ENCODE measurements at regions not wholly inside any gene's neighbourhood (a gene's known extent, or its start where the extent isn't known, plus 50 kb on each side); places are given as distances from the start of the nearest gene placed in this dataset.

GRCh38 chr18:55841314-55841713 lies 253.3 kb upstream of the TCF4 start (continued):
- TF ChIP-seq USF1 (IDR thresholded peaks at IDR 0.05; ENCODE audit: borderline replicate concordance, extremely low read length, insufficient read depth, low read depth, low read length) (no peak), MAX (IDR thresholded peaks at IDR 0.05; ENCODE audit: low read depth, low read length) (no peak), SMAD1 (IDR thresholded peaks at IDR 0.05; ENCODE audit: low read depth, partially characterized antibody) (no peak)

GRCh38 chr18:55840601-55841170 lies 252.7 kb upstream of the TCF4 start:
- Histone ChIP-seq H3K79me2 (ENCODE audit: control insufficient read depth, insufficient read depth, low read length) (no peaks in the 10 kb centered on the region), H3K4me1 (ENCODE audit: control insufficient read depth, insufficient read depth, low read length) (no peaks in the 10 kb centered on the region), H2AFZ (ENCODE audit: control insufficient read depth, low read depth, low read length) (no peak overlapping the region), H3K9ac (ENCODE audit: control insufficient read depth, insufficient read depth, low read length) (no peak overlapping the region), H4K20me1 (ENCODE audit: control insufficient read depth, insufficient read depth) (no peaks in the 10 kb centered on the region), H3K27ac (ENCODE audit: control insufficient read depth, insufficient read depth) (no peak overlapping the region), H3K4me2 (ENCODE audit: control insufficient read depth, insufficient read depth) (no peak overlapping the region), H3K36me3 (ENCODE audit: control insufficient read depth in 2 of 2, insufficient read depth in 2 of 2, low read length in 1 of 2) (no peaks in the 10 kb centered on the region), H3K4me3 (no peak overlapping the region), H3K9me3 (replicated peaks; ENCODE audit: control insufficient read depth, insufficient read depth, low read length) (no peaks in the 10 kb centered on the region; the same call in 2 of the 3 replicates), H3K27me3 (replicated peaks in 1 of 2; ENCODE audit: control insufficient read depth in 2 of 2, insufficient read depth in 2 of 2, low read length in 1 of 2) (no peaks in the 10 kb centered on the region)
- intact Hi-C loops (cut with micrococcal nuclease; ENCODE audit: unreplicated experiment): no loop called here
- ChIA-PET CTCF (no interaction called here), RAD21 (ENCODE audit: unreplicated experiment) (no interaction called here), SMC1A (ENCODE audit: uncharacterized antibody, unreplicated experiment) (no interaction called here), POLR2A (no interaction called here)
- DNase-seq (ENCODE audit: low read depth, low spot score): no peak
- FAIRE-seq: no peak
- no peak for ATAC-seq
- WGBS (ENCODE audit: insufficient coverage, insufficient replicate concordance, low lambda C conversion rate, missing lambda C conversion rate): 67% methylated on average over 24 of the region's 30 CpGs
- TF ChIP-seq FOXK2 (IDR thresholded peaks at IDR 0.05) (no peak), NFIC (IDR thresholded peaks at IDR 0.05; ENCODE audit: low read depth, low read length) (no peak)
- in situ Hi-C loops (cut with MboI): no loop called here
- no TSS peak for BruUV-seq (replicated peaks)

- Histone ChIP-seq H3K79me2 (ENCODE audit: control insufficient read depth, insufficient read depth, low read length) (no peaks in the 10 kb centered on the region), H3K4me2 (ENCODE audit: control insufficient read depth, insufficient read depth) (no peak overlapping the region), H3K4me3 (no peak overlapping the region), H3K9me3 (replicated peaks; ENCODE audit: control insufficient read depth, insufficient read depth, low read length) (no peaks in the 10 kb centered on the region; the same call in 2 of the 3 replicates), H3K9ac (ENCODE audit: control insufficient read depth, insufficient read depth, low read length) (no peak overlapping the region), H2AFZ (ENCODE audit: control insufficient read depth, low read depth, low read length) (no peak overlapping the region), H4K20me1 (ENCODE audit: control insufficient read depth, insufficient read depth) (no peaks in the 10 kb centered on the region), H3K36me3 (ENCODE audit: control insufficient read depth in 2 of 2, insufficient read depth in 2 of 2, low read length in 1 of 2) (no peaks in the 10 kb centered on the region), H3K27ac (ENCODE audit: control insufficient read depth, insufficient read depth) (no peak overlapping the region), H3K27me3 (replicated peaks in 1 of 2; ENCODE audit: control insufficient read depth in 2 of 2, insufficient read depth in 2 of 2, low read length in 1 of 2) (no peaks in the 10 kb centered on the region), H3K4me1 (ENCODE audit: control insufficient read depth, insufficient read depth, low read length) (no peaks in the 10 kb centered on the region)
- POLR2A ChIA-PET: no interaction called here
- RAD21 ChIA-PET (ENCODE audit: unreplicated experiment): no interaction called here
- intact Hi-C loops (cut with micrococcal nuclease; ENCODE audit: unreplicated experiment): no loop called here
- DNase-seq (ENCODE audit: low read depth, low spot score) (no peak), ATAC-seq (no peak), FAIRE-seq (no peak)
- CTCF ChIA-PET: interaction anchor here (1.0 kb wide), 1 partner anchor 11 kb away, joined by 3 read pairs; no protein-coding TSS in a partner anchor
- BruUV-seq (replicated peaks): no TSS peak
- SMC1A ChIA-PET (ENCODE audit: uncharacterized antibody, unreplicated experiment): no interaction called here
- in situ Hi-C loops (cut with MboI): no loop called here
- TF ChIP-seq MXI1 (IDR thresholded peaks at IDR 0.05; ENCODE audit: low read depth, low read length) (no peak), NR2C2 (IDR thresholded peaks at IDR 0.05; ENCODE audit: borderline replicate concordance, control insufficient read depth, insufficient read length, low read depth) (no peak), BMI1 (IDR thresholded peaks at IDR 0.05; ENCODE audit: borderline replicate concordance) (no peak), SMAD5 (IDR thresholded peaks at IDR 0.05; ENCODE audit: low read depth) (no peak), SUZ12 (IDR thresholded peaks at IDR 0.05; ENCODE audit: unreplicated experiment) (no peak), ZNF592 (IDR thresholded peaks at IDR 0.05) (no peak)
These were observed 251.4 kb upstream of the TCF4 start for GRCh38 chr18:55839343-55839742.
